Stimulated activated naive CD8-positive, alpha-beta T cell treated with anti-CD3 and anti-CD28 coated beads, Interleukin-15, Interleukin-2, amounts not matched to agents 100 ng/mL and 50 ng/mL, for 24 hours (primary cell): ENCODE measurements at regions not wholly inside any gene's neighbourhood (a gene's known extent, or its start where the extent isn't known, plus 50 kb on each side); places are given as distances from the start of the nearest gene placed in this dataset.
"Not testable (repeated sequence)": the region's sequence is repeated elsewhere in the genome, so short reads cannot be mapped to it uniquely, and the experiment has no call there.

Experiments used
- H3K27ac Mint-ChIP-seq: one replicate; pipeline ENCODE4 v1.8.0; 2021; ENCODE audit warnings: mild to moderate bottlenecking, mixed read lengths
- H3K27me3 Mint-ChIP-seq: one replicate; pipeline ENCODE4 v1.8.0; 2021; ENCODE audit warnings: mixed read lengths
- H3K36me3 Mint-ChIP-seq: one replicate; pipeline ENCODE4 v1.8.0; 2021; ENCODE audit warnings: low read depth, mixed read lengths
- H3K4me1 Mint-ChIP-seq: one replicate; pipeline ENCODE4 v1.8.0; 2021; ENCODE audit warnings: low read depth, mixed read lengths
- H3K4me3 Mint-ChIP-seq: one replicate; pipeline ENCODE4 v1.8.0; 2021; ENCODE audit warnings: mild to moderate bottlenecking, mixed read lengths
- H3K9me3 Mint-ChIP-seq: one replicate; pipeline ENCODE4 v1.8.0; 2021; ENCODE audit warnings: mixed read lengths

- no peak overlapping the region for H3K27ac Mint-ChIP-seq
- H3K27me3 Mint-ChIP-seq = no peaks in the 10 kb centered on the region
- H3K9me3 Mint-ChIP-seq = peaks cover 16% of the 10 kb centered on the region
- H3K36me3 Mint-ChIP-seq = no peaks in the 10 kb centered on the region
- peaks cover 4% of the 10 kb centered on the region for H3K4me1 Mint-ChIP-seq
- H3K4me3 Mint-ChIP-seq = no peak overlapping the region
These were observed 452.5 kb downstream of the TMEM38B start for GRCh38 chr9:106146886-106147285.

- H3K27me3 Mint-ChIP-seq = no peaks in the 10 kb centered on the region
- peaks cover 4% of the 10 kb centered on the region for H3K4me1 Mint-ChIP-seq
- H3K36me3 Mint-ChIP-seq = no peaks in the 10 kb centered on the region
- no peak overlapping the region for H3K27ac Mint-ChIP-seq
- peaks cover 6% of the 10 kb centered on the region for H3K9me3 Mint-ChIP-seq
- no peak overlapping the region for H3K4me3 Mint-ChIP-seq
These were observed 455.6 kb downstream of the TMEM38B start for GRCh38 chr9:106149956-106150355.

DNA sequence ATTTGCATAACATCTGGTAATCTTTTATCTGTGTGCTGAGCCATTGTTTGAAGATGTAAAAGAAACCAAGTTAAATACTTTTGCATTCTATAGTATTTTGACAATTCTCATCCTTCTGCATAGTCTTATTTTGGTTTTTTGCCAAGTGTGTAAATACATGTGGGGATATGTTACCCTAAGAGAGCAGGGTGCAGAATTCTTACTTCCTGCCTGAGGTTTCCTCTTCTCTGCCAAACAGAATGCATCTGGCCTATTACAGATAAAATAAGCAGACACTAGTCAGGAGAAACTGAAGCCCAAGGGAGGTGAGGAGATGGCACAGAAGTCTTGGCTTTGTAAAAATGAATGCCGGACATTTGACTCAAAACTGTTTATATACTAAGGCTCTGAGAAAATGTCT lies 462.1 kb downstream of the TMEM38B start:
- peaks cover 7% of the 10 kb centered on the region for H3K9me3 Mint-ChIP-seq
- H3K4me3 Mint-ChIP-seq = no peak overlapping the region
- no peaks in the 10 kb centered on the region for H3K36me3 Mint-ChIP-seq
- H3K4me1 Mint-ChIP-seq = no peaks in the 10 kb centered on the region
- H3K27me3 Mint-ChIP-seq = no peaks in the 10 kb centered on the region
- no peak overlapping the region for H3K27ac Mint-ChIP-seq

DNA sequence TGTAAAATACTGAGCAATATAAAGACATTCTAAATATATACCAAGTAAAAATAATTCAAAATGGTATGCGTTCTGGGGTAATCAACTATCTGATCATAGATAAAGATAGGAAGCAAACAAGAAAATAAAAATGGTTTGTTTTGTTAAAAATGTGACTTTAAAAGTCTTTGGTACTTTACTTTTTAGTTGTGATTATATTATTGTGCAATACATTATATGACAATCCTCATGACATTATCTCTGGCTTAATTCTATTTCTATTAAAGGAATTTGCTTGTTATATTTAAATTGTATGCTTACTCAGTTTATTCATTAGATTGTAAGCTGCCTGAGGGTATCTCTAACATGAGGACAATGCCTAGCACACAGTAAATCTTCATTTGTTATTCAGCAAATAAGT lies 477.9 kb downstream of the TMEM38B start:
- Mint-ChIP-seq H3K36me3 (no peaks in the 10 kb centered on the region), H3K9me3 (peaks cover 6% of the 10 kb centered on the region), H3K4me1 (no peaks in the 10 kb centered on the region), H3K27me3 (no peaks in the 10 kb centered on the region), H3K27ac (no peak overlapping the region), H3K4me3 (no peak overlapping the region)

GRCh38 chr9:106174346-106174745 lies 480.0 kb downstream of the TMEM38B start:
- Mint-ChIP-seq H3K9me3 (peaks cover 6% of the 10 kb centered on the region), H3K4me3 (no peak overlapping the region), H3K4me1 (no peaks in the 10 kb centered on the region), H3K36me3 (no peaks in the 10 kb centered on the region), H3K27me3 (no peaks in the 10 kb centered on the region), H3K27ac (no peak overlapping the region)

- Mint-ChIP-seq H3K27ac (no peak overlapping the region), H3K4me1 (no peaks in the 10 kb centered on the region), H3K27me3 (no peaks in the 10 kb centered on the region), H3K4me3 (no peak overlapping the region), H3K9me3 (no peaks in the 10 kb centered on the region), H3K36me3 (no peaks in the 10 kb centered on the region)
These were observed 482.9 kb downstream of the TMEM38B start for GRCh38 chr9:106177216-106177615.

DNA sequence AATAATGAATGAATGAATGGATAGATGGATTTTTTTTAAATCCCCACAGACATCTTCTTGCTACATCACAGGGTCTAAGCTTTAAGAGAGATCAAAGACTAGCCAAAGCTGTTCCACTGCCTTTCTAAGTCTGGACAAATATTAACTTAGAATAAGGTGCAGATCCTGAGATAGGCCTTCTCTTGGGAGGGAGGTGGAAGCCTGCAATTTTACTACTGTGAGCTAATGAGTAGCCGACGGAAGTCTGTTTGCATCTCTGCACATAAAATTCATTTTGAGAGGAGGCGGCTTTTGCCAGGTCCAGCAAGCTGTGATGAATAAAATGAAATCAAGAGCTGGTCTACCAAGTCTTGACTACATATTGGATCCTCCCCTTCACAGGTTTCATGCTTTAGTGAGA lies 484.9 kb downstream of the TMEM38B start:
- H3K4me3 Mint-ChIP-seq = no peak overlapping the region
- H3K36me3 Mint-ChIP-seq = no peaks in the 10 kb centered on the region
- H3K9me3 Mint-ChIP-seq = no peaks in the 10 kb centered on the region
- H3K27me3 Mint-ChIP-seq = no peaks in the 10 kb centered on the region
- H3K27ac Mint-ChIP-seq = no peak overlapping the region
- no peaks in the 10 kb centered on the region for H3K4me1 Mint-ChIP-seq

DNA sequence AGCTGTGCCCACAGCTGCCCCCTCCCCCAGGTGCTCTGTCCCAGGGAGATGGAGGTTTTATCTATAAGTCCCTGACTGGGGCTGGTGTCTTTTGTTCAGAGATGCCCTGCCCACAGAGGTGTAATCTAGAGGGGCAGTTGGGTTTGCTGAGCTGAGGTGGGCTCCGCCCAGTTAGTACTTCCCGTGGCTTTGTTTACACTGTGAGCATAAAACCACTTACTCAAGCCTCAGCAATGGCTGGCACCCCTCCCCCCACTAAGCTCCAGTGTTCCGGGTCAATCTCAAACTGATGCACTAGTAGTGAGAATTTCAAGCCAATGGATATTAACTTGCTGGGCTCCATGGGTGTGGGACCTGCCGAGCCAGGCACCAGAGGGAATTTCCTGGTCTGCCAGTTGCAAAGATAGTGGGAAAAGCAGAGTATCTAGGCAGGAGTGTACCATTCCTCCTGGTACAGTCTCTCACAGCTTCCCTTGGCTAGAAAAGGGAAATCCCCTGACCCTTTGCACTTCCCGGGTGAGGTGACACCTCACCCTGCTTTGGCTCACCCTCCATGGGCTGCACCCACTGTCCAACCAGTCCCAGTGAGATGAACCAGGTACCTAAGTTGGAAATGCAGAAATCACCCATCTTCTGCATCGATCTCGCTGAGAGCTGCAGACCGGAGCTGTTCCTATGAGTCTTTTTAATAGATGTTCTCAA lies 509.6 kb downstream of the TMEM38B start:
- not testable (repeated sequence) for H3K4me3 Mint-ChIP-seq, H3K27me3 Mint-ChIP-seq, H3K27ac Mint-ChIP-seq, H3K36me3 Mint-ChIP-seq, H3K4me1 Mint-ChIP-seq
- H3K9me3 Mint-ChIP-seq = peaks cover 22% of the 10 kb centered on the region

DNA sequence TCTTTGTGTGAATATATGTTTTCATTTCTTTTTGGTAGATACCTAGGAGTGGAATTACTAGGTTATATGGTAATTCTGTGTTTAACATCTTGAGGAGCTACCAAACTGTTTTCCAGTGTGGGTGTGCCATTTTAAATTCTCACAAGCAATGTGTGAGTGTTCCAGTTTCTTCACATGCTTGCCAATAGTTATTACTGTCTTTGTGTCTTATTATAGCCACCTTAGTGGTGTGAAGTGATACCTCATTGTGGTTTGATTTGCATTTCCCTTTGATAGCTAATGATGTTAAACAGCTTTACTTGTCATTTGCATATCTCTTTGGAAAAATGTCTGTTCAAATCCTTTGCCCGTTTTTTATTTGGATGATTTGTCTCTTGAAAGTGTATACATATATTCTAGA lies 513.0 kb downstream of the TMEM38B start:
- no peaks in the 10 kb centered on the region for H3K36me3 Mint-ChIP-seq
- no peak overlapping the region for H3K4me3 Mint-ChIP-seq
- peaks cover 10% of the 10 kb centered on the region for H3K9me3 Mint-ChIP-seq
- no peak overlapping the region for H3K27ac Mint-ChIP-seq
- H3K4me1 Mint-ChIP-seq = no peaks in the 10 kb centered on the region
- no peaks in the 10 kb centered on the region for H3K27me3 Mint-ChIP-seq

DNA sequence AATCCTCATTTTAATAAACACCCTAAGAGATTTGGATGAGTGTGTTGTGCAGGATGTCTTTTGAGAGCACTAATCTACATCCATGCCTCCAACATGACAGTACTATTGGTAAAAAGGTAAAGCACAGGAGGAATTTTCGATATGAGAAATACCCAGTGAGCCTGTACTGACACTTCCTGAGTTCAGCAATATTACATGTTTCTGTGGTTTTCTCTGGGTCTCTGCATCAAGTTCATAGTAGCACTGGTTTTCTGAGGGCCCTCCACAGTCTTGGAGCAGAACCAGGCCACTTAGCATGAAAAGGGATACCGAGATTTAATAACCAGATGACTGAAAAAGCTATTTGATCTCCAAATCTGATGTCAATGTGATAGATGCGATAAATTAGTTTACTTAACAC lies 524.1 kb downstream of the TMEM38B start:
- H3K4me1 Mint-ChIP-seq = peaks cover 5% of the 10 kb centered on the region
- H3K27ac Mint-ChIP-seq = no peak overlapping the region
- peaks cover 6% of the 10 kb centered on the region for H3K9me3 Mint-ChIP-seq
- no peaks in the 10 kb centered on the region for H3K27me3 Mint-ChIP-seq
- no peaks in the 10 kb centered on the region for H3K36me3 Mint-ChIP-seq
- H3K4me3 Mint-ChIP-seq = no peak overlapping the region

DNA sequence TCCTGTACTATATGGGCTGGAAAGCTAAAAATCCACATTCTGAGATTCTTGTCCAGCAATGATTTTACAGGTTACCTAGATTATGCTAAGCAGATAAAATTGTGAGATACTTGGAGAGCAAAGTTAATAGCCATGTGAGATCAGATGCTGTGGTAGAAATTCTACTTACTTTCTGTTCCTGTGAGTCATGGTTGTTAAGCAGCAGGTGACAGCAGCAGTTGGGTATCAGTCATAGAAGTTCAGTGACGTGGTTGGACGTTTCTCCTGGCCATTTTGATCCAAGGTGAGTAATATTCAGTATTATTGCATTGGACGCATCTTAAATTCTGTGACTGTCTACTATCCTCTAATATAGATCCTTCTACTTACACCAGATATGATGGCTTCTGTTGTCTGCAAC lies 524.5 kb downstream of the TMEM38B start:
- no peaks in the 10 kb centered on the region for H3K27me3 Mint-ChIP-seq
- H3K4me1 Mint-ChIP-seq = peaks cover 5% of the 10 kb centered on the region
- peaks cover 4% of the 10 kb centered on the region for H3K9me3 Mint-ChIP-seq
- no peaks in the 10 kb centered on the region for H3K36me3 Mint-ChIP-seq
- H3K27ac Mint-ChIP-seq = no peak overlapping the region
- no peak overlapping the region for H3K4me3 Mint-ChIP-seq

- no peak overlapping the region for H3K4me3 Mint-ChIP-seq
- peaks cover 5% of the 10 kb centered on the region for H3K4me1 Mint-ChIP-seq
- peaks cover 4% of the 10 kb centered on the region for H3K9me3 Mint-ChIP-seq
- H3K27me3 Mint-ChIP-seq = no peaks in the 10 kb centered on the region
- H3K27ac Mint-ChIP-seq = no peak overlapping the region
- no peaks in the 10 kb centered on the region for H3K36me3 Mint-ChIP-seq
These were observed 526.1 kb downstream of the TMEM38B start for GRCh38 chr9:106220415-106220814.

GRCh38 chr9:106228861-106229260 lies 534.5 kb downstream of the TMEM38B start:
- no peaks in the 10 kb centered on the region for H3K27me3 Mint-ChIP-seq
- peaks cover 7% of the 10 kb centered on the region for H3K9me3 Mint-ChIP-seq
- no peaks in the 10 kb centered on the region for H3K36me3 Mint-ChIP-seq
- H3K27ac Mint-ChIP-seq = no peak overlapping the region
- H3K4me3 Mint-ChIP-seq = no peak overlapping the region
- H3K4me1 Mint-ChIP-seq = no peaks in the 10 kb centered on the region

- no peak overlapping the region for H3K4me3 Mint-ChIP-seq
- no peaks in the 10 kb centered on the region for H3K36me3 Mint-ChIP-seq
- H3K9me3 Mint-ChIP-seq = peaks cover 19% of the 10 kb centered on the region
- H3K27me3 Mint-ChIP-seq = no peaks in the 10 kb centered on the region
- no peaks in the 10 kb centered on the region for H3K4me1 Mint-ChIP-seq
- no peak overlapping the region for H3K27ac Mint-ChIP-seq
These were observed 538.8 kb downstream of the TMEM38B start for GRCh38 chr9:106233116-106233515.

- not testable (repeated sequence) for H3K36me3 Mint-ChIP-seq, H3K9me3 Mint-ChIP-seq, H3K27me3 Mint-ChIP-seq, H3K27ac Mint-ChIP-seq, H3K4me1 Mint-ChIP-seq, H3K4me3 Mint-ChIP-seq
These were observed 566.6 kb downstream of the TMEM38B start for GRCh38 chr9:106260908-106261307.

GRCh38 chr9:106277966-106278365 lies 583.6 kb downstream of the TMEM38B start:
- H3K27ac Mint-ChIP-seq = no peak overlapping the region
- H3K27me3 Mint-ChIP-seq = no peaks in the 10 kb centered on the region
- peaks cover 4% of the 10 kb centered on the region for H3K9me3 Mint-ChIP-seq
- H3K4me1 Mint-ChIP-seq = no peaks in the 10 kb centered on the region
- H3K4me3 Mint-ChIP-seq = no peak overlapping the region
- H3K36me3 Mint-ChIP-seq = no peaks in the 10 kb centered on the region
